Right cardiac atrium (tissue), 5 donors: ENCODE measurements at regions not wholly inside any gene's neighbourhood (a gene's known extent, or its start where the extent isn't known, plus 50 kb on each side); places are given as distances from the start of the nearest gene placed in this dataset.

Source experiments
- ATAC-seq, 2 donors: fragments of 200-7000 bp; cut with Tn5 transposase; one replicate each; pipeline versions ENCODE4 v1.8.0 to v1.9.1; 2020; ENCODE audit warnings: moderate library complexity in 2 of 2, mild to moderate bottlenecking in 1 of 2
- DNase-seq, 3 donors: peaks; one replicate each; pipeline ENCODE4 v3.0.0-alpha.2; 2020
- H3K27ac ChIP-seq: one replicate; pipeline ENCODE4 v1.5.1; 2013; ENCODE audit warnings: mild to moderate bottlenecking, low read length, control low read depth, moderate library complexity
- H3K27me3 ChIP-seq: one replicate; pipeline ENCODE4 v1.6.1; 2013; ENCODE audit not compliant: control insufficient read depth, insufficient read depth
- H3K4me1 ChIP-seq: one replicate; pipeline ENCODE4 v1.6.1; 2013; ENCODE audit warnings: low read length; ENCODE audit not compliant: control insufficient read depth, insufficient read depth
- H3K4me3 ChIP-seq: one replicate; pipeline ENCODE4 v1.5.1; 2013; ENCODE audit warnings: low read length, control low read depth
- H3K9me3 ChIP-seq: one replicate; pipeline ENCODE4 v1.6.1; 2013; ENCODE audit warnings: low read length; ENCODE audit not compliant: control insufficient read depth
- WGBS: extraction: QIAGEN DNeasy Blood & Tissue Kit; methylation state at CpG from one replicate; pipeline ENCODE4 v1.1.7; 2013; 5-methylcytosine and 5-hydroxymethylcytosine counted together
- intact Hi-C, 4 donors: fragments of 100-400 bp; cut with DNase I; formaldehyde crosslinking; loops; one replicate each; pipeline versions ENCODE4 v1.11.0 to v1.14.0; 2022 to 2023
- donor health status: healthy with polysubstance abuse.
- donor health status: DM: no; HTN: yes; CAD: no.
- donor health status: DM: no; HTN: no; CAD: no.
- donor health status: DM: no; HTN: yes; CAD: no; lungs with severe emphysema.
- donor health status: DM: yes; HTN: yes; CAD: no.

DNA sequence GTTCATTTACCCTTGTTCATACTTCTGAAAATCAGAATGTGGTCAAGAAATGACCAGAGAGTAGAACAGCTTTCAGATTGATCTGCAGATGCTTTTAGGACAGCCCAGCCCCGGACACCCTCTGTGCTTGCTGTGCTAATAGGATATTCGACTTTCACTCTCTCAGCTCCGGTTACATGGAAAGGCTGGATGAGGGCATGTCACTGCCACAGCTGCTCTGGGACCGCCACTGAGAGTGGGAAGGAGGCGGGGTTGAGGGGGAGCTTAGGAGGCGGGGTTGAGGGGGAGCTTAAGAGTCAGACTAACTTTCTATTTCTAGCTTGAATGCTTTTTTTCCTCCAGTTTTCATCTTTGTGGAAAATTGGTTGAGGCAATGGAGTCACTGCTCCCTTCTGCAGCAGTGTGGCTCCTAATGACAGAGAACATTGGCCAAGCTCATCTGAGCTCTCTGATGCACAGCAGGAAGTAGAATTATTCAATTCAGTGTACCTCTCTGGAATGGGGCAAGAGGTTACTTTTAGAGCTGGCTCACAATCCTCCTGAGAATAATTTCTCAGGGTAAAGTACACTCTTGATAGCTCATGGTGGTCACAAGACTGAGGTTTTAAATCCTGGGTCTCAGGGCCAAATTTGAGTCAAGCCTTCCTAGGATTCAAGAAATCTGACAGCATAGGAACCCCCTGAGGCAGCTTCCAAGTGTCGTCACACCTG is 74.6 kb upstream of the NPAS1 start:
- Histone ChIP-seq H3K4me1 (peaks cover 21% of the 10 kb centered on the region), H3K9me3 (no peaks in the 10 kb centered on the region), H3K27me3 (no peaks in the 10 kb centered on the region), H3K4me3 (no peak overlapping the region), H3K27ac (peak overlapping the region; percentile 66)
- ATAC-seq = peak; percentile 95
- DNase-seq = peak; percentile 72 to 89 (median 88)
- intact Hi-C loops = no loop called here
- WGBS = 15% methylated on average over 7 of the region's 7 CpGs

DNA sequence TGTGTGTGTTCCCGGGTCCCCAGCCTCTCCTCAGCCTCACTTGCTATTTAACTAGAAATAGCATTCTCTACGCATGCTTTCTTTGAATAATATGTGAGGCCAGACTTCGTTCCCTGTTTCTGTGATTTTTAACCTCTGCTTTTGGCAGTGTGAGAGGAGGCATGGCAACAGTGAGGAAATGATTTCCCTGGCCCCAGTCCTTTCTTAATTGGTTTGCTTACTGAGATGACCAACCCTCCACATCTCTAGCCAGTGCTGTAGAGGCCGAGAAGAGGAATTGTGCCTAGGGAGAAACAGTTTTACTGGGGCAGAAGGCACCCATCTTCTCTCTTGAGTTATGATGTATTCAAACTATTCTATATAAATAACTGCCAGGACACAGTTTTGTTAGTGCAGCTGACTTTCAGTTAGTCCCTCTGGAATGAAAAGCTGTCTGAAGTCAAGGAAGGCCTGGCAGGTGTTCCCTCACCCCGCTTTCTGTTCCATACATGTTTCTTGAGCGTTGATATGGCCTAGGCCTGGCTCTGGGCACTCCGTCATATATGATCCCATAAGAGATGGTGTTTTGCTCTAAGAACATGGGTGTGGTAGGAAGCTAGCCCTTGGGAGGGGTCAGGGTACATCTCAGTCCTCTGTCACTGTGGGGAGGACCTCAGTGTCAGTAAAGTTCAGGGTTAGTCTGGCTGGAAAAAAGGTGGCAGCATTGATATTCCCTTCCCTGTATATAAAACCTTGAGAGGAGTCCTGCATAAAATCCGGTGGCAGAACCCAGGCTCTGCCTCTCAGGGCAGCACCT is 73.7 kb upstream of the NPAS1 start:
- peaks cover 27% of the 10 kb centered on the region for H3K4me1 ChIP-seq
- no peak for DNase-seq
- 57% methylated on average over 8 of the region's 8 CpGs for WGBS
- ATAC-seq = peak; percentile 68
- intact Hi-C loops = no loop called here
- H3K4me3 ChIP-seq = no peak overlapping the region
- H3K27me3 ChIP-seq = no peaks in the 10 kb centered on the region
- H3K27ac ChIP-seq = peak overlapping the region; percentile 66
- H3K9me3 ChIP-seq = no peaks in the 10 kb centered on the region

DNA sequence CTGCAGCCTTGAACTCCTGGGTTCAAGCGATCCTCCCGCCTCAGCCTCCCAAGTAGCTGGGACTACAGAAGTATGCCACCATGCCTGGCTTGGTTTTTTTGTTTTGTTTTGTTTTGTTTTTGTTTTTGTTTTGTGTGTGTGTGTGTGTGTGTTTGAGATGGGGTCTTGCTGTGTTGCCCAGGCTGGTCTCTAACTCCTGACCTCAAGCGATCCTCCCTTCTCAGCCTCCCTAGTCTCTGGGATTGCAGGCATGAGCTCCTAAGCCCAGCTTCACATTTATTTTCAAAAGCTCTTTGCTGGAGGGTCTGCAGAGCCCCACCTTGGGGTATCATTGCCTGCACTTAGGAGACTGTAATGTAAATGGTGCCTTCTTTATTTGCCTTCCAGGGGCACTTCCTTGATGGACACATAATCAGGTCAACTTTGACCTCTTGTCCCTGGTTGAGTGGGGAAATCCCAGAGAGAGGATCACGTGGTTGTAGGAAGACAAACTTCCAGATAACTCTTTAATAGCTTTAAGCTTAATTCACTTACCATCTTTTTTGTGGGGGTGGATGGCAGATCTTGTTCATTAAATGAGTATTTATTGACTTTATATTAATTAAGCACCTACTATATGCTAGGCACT is 72.9 kb upstream of the NPAS1 start:
- Histone ChIP-seq H3K27ac (no peak overlapping the region), H3K9me3 (no peaks in the 10 kb centered on the region), H3K4me3 (no peak overlapping the region), H3K27me3 (no peaks in the 10 kb centered on the region), H3K4me1 (peaks cover 33% of the 10 kb centered on the region)
- ATAC-seq = no peak
- no peak for DNase-seq
- intact Hi-C loops = no loop called here
- 75% methylated on average over 4 of the region's 4 CpGs for whole genome bisulfite sequencing

DNA sequence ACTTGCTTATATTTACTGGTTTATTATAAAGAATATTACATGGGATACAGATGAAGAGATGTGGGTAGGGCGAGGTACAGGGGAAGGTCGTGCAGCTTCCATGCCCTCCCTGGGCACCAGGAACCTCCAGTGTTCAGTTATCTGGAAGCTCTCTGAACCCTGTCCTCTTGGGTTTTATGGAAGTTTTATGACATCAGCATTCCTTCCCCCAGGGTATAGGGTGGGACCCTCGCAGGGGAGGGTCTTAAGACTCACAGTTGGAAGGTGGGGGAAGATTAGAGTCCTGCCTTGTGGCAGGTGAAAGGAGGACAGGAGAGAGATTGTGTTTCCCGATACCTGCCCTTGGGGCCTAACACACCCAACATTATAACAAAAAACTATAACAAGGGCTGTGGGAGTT is 71.8 kb upstream of the NPAS1 start:
- 95% methylated on average over 4 of the region's 4 CpGs for WGBS
- intact Hi-C loops = no loop called here
- ATAC-seq (no peak), DNase-seq (no peak)
- Histone ChIP-seq H3K27ac (no peak overlapping the region), H3K4me1 (peaks cover 33% of the 10 kb centered on the region), H3K27me3 (no peaks in the 10 kb centered on the region), H3K9me3 (no peaks in the 10 kb centered on the region), H3K4me3 (no peak overlapping the region)

DNA sequence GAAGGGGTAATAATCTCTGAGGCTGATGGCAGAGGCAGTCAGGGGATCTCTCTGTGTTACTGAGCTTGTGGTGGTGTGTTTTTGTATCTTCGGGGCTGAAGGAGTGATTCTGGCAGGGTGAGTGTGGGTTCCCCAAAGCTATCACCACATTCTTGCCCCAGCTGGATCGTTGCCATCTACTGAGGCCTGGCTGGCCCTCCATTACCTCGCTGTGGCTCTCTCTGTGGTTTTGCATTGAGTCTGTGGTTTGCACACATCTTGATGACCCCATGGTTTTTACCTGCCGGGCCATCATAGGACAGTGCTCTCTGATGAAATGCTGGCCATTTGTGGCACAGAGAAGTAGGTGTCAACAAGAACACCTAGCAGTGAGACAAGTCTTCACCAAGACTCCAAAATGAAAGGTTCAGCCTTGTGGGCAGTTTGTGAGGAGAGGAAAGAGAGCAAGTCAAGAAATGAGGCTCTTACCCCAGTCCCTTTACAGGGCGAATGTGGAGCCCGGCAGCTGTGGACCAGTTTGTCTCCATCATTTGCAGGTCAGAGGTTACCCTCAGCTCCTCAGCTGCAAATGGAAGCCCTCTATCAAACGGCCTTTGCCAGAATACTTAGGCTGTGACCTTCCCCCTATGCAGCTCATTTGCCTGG is 69.0 kb upstream of the NPAS1 start:
- Histone ChIP-seq H3K27ac (no peak overlapping the region), H3K4me1 (peaks cover 33% of the 10 kb centered on the region), H3K9me3 (no peaks in the 10 kb centered on the region), H3K4me3 (no peak overlapping the region), H3K27me3 (no peaks in the 10 kb centered on the region)
- intact Hi-C loops = no loop called here
- WGBS = 62% methylated on average over 7 of the region's 7 CpGs
- ATAC-seq (no peak), DNase-seq (no peak)

DNA sequence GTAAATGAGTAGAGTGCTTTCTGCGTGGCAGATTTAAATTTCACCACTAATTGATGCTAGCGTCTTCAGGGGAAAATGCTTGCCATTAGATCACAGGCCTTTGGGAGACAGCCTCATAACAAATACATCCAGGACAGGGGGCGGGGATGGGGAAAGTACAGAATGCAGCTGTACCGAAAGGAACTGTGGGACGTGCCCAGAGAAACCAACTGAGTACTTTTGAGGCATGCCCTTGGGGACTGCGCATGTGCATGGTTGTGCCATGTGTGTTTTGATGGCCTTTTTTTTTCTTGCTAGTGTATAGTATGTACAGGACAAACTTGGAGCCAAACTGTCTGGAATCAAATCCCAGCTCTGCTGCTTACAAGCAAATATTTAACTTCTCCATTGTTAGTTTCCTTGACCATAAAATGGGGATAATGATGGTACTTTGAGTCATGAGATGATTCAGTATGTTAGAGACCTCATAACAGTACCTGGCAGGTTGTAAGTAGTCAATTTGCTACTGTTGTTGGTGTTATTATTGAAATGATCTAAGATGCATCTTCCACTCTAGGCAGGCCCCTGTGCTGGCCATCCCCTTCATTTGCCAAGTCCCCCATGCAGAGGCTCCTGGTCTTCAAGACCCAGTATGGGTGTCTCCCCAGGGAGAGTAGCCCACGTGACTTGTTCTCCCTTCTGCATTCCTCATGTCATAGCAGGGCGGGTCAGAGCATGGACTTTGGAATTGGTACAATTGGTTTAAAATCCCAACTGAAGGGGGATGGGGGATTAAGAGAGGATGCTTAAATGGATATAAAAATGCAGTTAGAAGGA is 68.3 kb upstream of the NPAS1 start:
- intact Hi-C loops = no loop called here
- no peaks in the 10 kb centered on the region for H3K9me3 ChIP-seq
- 65% methylated on average over 8 of the region's 8 CpGs for WGBS
- H3K4me3 ChIP-seq = no peak overlapping the region
- ATAC-seq = peak in 1 of 2 donors; percentile 50
- no peak for DNase-seq
- no peak overlapping the region for H3K27ac ChIP-seq
- H3K4me1 ChIP-seq = peaks cover 29% of the 10 kb centered on the region
- H3K27me3 ChIP-seq = no peaks in the 10 kb centered on the region

DNA sequence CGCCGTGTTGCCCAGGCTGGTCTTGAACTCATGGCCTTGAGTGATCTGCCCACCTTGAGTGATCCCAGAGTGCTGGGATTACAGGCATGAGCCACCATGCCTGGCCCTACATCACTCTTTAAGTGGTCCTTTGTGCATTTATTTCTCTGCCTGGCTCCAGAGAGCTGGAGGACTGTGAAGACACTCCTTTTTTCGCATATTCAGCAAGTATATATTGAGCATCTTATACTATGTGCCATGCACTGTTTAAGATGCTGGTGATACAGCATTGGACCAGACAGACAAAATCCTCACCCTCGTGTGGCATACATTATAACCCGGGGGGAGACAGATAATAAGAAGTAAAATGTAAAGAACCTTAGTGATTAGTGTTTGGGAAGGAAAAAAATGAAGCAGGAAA is 66.8 kb upstream of the NPAS1 start:
- DNase-seq (no peak), ATAC-seq (no peak)
- intact Hi-C loops = no loop called here
- no peak overlapping the region for H3K4me3 ChIP-seq
- H3K27ac ChIP-seq = no peak overlapping the region
- no peaks in the 10 kb centered on the region for H3K27me3 ChIP-seq
- H3K4me1 ChIP-seq = peaks cover 22% of the 10 kb centered on the region
- no peaks in the 10 kb centered on the region for H3K9me3 ChIP-seq
- WGBS = 93% methylated on average over 5 of the region's 5 CpGs

DNA sequence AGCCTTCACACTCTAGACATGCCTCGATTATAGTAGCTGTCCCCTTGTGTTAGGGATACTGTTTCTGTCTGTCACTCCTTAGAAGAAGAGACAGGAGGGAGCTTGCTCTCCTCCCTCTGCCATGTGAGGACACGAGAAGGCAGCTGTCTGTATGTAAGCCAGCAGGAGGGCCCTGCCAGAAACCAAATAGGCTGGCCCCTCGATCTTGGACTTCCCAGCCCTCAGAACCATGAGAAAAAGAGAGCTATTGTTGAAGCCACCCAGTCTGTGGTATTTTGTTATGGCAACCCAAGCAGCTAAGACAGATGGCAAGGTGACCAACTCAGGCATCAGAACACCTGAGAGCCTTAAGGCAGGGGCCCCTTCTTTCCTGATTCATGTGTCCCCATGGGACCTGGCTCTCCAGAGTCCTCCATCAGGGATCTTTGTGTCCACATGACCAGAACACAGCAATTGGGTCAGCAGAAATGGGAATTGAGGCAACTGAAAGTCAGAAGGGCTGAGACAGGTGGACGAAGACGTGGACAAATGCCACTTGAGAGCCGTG is 65.6 kb upstream of the NPAS1 start:
- no peaks in the 10 kb centered on the region for H3K27me3 ChIP-seq
- no peak for ATAC-seq
- no peaks in the 10 kb centered on the region for H3K9me3 ChIP-seq
- DNase-seq = no peak
- peaks cover 25% of the 10 kb centered on the region for H3K4me1 ChIP-seq
- 82% methylated on average over 6 of the region's 6 CpGs for WGBS
- H3K27ac ChIP-seq = no peak overlapping the region
- intact Hi-C loops = no loop called here
- H3K4me3 ChIP-seq = no peak overlapping the region

DNA sequence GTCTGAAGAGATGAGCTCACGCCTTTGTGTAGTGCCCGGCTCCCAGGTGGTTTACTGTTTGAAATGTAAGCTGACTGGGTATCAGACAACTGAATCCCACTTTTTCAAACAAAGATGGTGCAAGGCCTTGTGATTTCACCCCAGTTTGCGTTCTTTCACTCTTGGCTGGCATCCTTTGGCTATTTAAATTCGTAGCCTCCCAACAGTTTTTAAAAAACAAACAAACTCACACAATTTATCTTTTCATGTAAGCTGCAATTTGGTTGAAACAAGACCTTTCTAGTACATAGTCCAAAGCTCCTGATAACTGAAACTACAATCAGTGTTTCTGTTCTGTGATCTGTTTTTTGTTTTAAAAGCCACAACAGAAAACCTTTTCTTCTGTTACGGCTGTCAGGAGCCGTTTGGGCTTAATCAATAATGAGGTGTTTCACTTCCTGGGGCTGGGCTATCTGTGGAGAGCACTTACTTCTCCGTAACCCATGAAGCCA is 65.1 kb upstream of the NPAS1 start:
- H3K27ac ChIP-seq = no peak overlapping the region
- intact Hi-C loops = no loop called here

More for the DNA sequence above, 65.1 kb upstream of the NPAS1 start:
- H3K4me1 ChIP-seq = peaks cover 25% of the 10 kb centered on the region
- DNase-seq (no peak), ATAC-seq (no peak)
- H3K9me3 ChIP-seq = no peaks in the 10 kb centered on the region
- 69% methylated on average over 7 of the region's 7 CpGs for WGBS
- H3K4me3 ChIP-seq = no peak overlapping the region
- no peaks in the 10 kb centered on the region for H3K27me3 ChIP-seq
